ENCODE measurements at regions not wholly inside any gene's neighbourhood (a gene's known extent, or its start where the extent isn't known, plus 50 kb on each side); places are given as distances from the start of the nearest gene placed in this dataset.

GRCh38 chr10:111211241-111211640, 134.4 kb downstream of the ADRA2A start:
- FAIRE-seq, result no peak
- no peak for TF ChIP-seq POLR2A (IDR thresholded peaks at IDR 0.05; ENCODE audit: low read depth, low read length)
- no peak for DNase-seq (ENCODE audit: insufficient read length, low spot score)

- DNase-seq (ENCODE audit: insufficient read length, low spot score) (peak; percentile 8), FAIRE-seq (peak; percentile 27)
- TF ChIP-seq POLR2A (IDR thresholded peaks at IDR 0.05; ENCODE audit: low read depth, low read length), result no peak
Observed at GRCh38 chr10:111211706-111212105, 134.9 kb downstream of the ADRA2A start.

- FAIRE-seq (no peak), DNase-seq (ENCODE audit: insufficient read length, low spot score) (no peak)
- TF ChIP-seq POLR2A (IDR thresholded peaks at IDR 0.05; ENCODE audit: low read depth, low read length), result no peak
Observed at GRCh38 chr10:111221682-111222480, 145.1 kb downstream of the ADRA2A start.

GRCh38 chr10:111222961-111223360, 146.1 kb downstream of the ADRA2A start:
- TF ChIP-seq POLR2A (IDR thresholded peaks at IDR 0.05; ENCODE audit: low read depth, low read length), result no peak
- FAIRE-seq (no peak), DNase-seq (ENCODE audit: insufficient read length, low spot score) (no peak)

- no peak for TF ChIP-seq POLR2A (IDR thresholded peaks at IDR 0.05; ENCODE audit: low read depth, low read length)
- FAIRE-seq (no peak), DNase-seq (ENCODE audit: insufficient read length, low spot score) (no peak)
Observed at GRCh38 chr10:111231779-111232178, 154.9 kb downstream of the ADRA2A start.

- no peak for FAIRE-seq
- no peak for TF ChIP-seq POLR2A (IDR thresholded peaks at IDR 0.05; ENCODE audit: low read depth, low read length)
- no peak for DNase-seq (ENCODE audit: insufficient read length, low spot score)
Observed at GRCh38 chr10:111233439-111233838, 156.6 kb downstream of the ADRA2A start.

- FAIRE-seq (no peak), DNase-seq (ENCODE audit: insufficient read length, low spot score) (no peak)
- TF ChIP-seq POLR2A (IDR thresholded peaks at IDR 0.05; ENCODE audit: low read depth, low read length), result no peak
Observed at GRCh38 chr10:111234234-111234913, 157.5 kb downstream of the ADRA2A start.

GRCh38 chr10:111234914-111235302, 158.1 kb downstream of the ADRA2A start:
- TF ChIP-seq POLR2A (IDR thresholded peaks at IDR 0.05; ENCODE audit: low read depth, low read length), result no peak
- FAIRE-seq, result no peak
- no peak for DNase-seq (ENCODE audit: insufficient read length, low spot score)

GRCh38 chr10:111240348-111240747, 163.5 kb downstream of the ADRA2A start:
- no peak for DNase-seq (ENCODE audit: insufficient read length, low spot score)
- no peak for FAIRE-seq
- no peak for TF ChIP-seq POLR2A (IDR thresholded peaks at IDR 0.05; ENCODE audit: low read depth, low read length)

GRCh38 chr10:111243126-111243525, 166.3 kb downstream of the ADRA2A start:
- no peak for DNase-seq (ENCODE audit: insufficient read length, low spot score)
- TF ChIP-seq POLR2A (IDR thresholded peaks at IDR 0.05; ENCODE audit: low read depth, low read length), result no peak
- no peak for FAIRE-seq

- FAIRE-seq (no peak), DNase-seq (ENCODE audit: insufficient read length, low spot score) (no peak)
- TF ChIP-seq POLR2A (IDR thresholded peaks at IDR 0.05; ENCODE audit: low read depth, low read length), result no peak
Observed at GRCh38 chr10:111246136-111246535, 169.3 kb downstream of the ADRA2A start.

GRCh38 chr10:111246814-111247452, 170.1 kb downstream of the ADRA2A start:
- DNase-seq (ENCODE audit: insufficient read length, low spot score) (no peak), FAIRE-seq (no peak)
- no peak for TF ChIP-seq POLR2A (IDR thresholded peaks at IDR 0.05; ENCODE audit: low read depth, low read length)

GRCh38 chr10:111247781-111248389, 171.1 kb downstream of the ADRA2A start:
- no peak for TF ChIP-seq POLR2A (IDR thresholded peaks at IDR 0.05; ENCODE audit: low read depth, low read length)
- FAIRE-seq (no peak), DNase-seq (ENCODE audit: insufficient read length, low spot score) (no peak)

GRCh38 chr10:111249925-111250324, 173.1 kb downstream of the ADRA2A start:
- FAIRE-seq (no peak), DNase-seq (ENCODE audit: insufficient read length, low spot score) (no peak)
- TF ChIP-seq POLR2A (IDR thresholded peaks at IDR 0.05; ENCODE audit: low read depth, low read length), result no peak

Measured in H54 (cell line).